ENCODE measurements at regions not wholly inside any gene's neighbourhood (a gene's known extent, or its start where the extent isn't known, plus 50 kb on each side); places are given as distances from the start of the nearest gene placed in this dataset.

GRCh38 chr7:68424658-68425297 is 1173.5 kb upstream of the AUTS2 start (continued):
- TF ChIP-seq ZNF462 (CRISPR knock-in tag; IDR thresholded peaks at IDR 0.05) (no peak), ZNF114 (CRISPR knock-in tag; IDR thresholded peaks at IDR 0.05) (no peak), CREB1 (CRISPR knock-in tag; IDR thresholded peaks at IDR 0.05; ENCODE audit: low read depth) (no peak)

GRCh38 chr7:68425377-68425776 is 1172.9 kb upstream of the AUTS2 start:
- no peaks in the 10 kb centered on the region for H3F3A ChIP-seq (replicated peaks; ENCODE audit: low read depth)
- no peaks in the 10 kb centered on the region for H3K4me1 Mint-ChIP-seq
- no peaks in the 10 kb centered on the region for H4K20me1 ChIP-seq (replicated peaks; ENCODE audit: insufficient read depth)
- H3K36me3 ChIP-seq (ENCODE audit: insufficient read depth), result no peaks in the 10 kb centered on the region
- ATAC-seq (no peak), DNase-seq (ENCODE audit: low spot score) (no peak)
- H3K4me3 Mint-ChIP-seq, result no peak overlapping the region
- no peak overlapping the region for H3K4me3 ChIP-seq
- H3K9me3 Mint-ChIP-seq, result peaks cover 99% of the 10 kb centered on the region
- no peak overlapping the region for H3K4me2 ChIP-seq
- H3K4me1 ChIP-seq (ENCODE audit: insufficient read depth), result no peaks in the 10 kb centered on the region; the same call in 1 of the 2 replicates
- no peak overlapping the region for H3K27ac Mint-ChIP-seq
- peaks cover 66% of the 10 kb centered on the region for H3K36me3 Mint-ChIP-seq (ENCODE audit: low read depth)
- no peak overlapping the region for H3K27ac ChIP-seq (ENCODE audit: low read depth)
- peaks cover 7% of the 10 kb centered on the region for H3K27me3 Mint-ChIP-seq (ENCODE audit: insufficient read depth, low read depth, poor library complexity)
- no peak for TF ChIP-seq EZH2phosphoT487 (IDR thresholded peaks at IDR 0.05; ENCODE audit: unreplicated experiment)
- no peak for TF ChIP-seq CTCF (conservative IDR thresholded peaks at IDR 0.05; ENCODE audit: low read depth in 2 of 2)
- TF ChIP-seq REST (IDR thresholded peaks at IDR 0.05; ENCODE audit: unreplicated experiment), result no peak
- no peak for TF ChIP-seq EZH2 (IDR thresholded peaks at IDR 0.05; ENCODE audit: low read depth, unreplicated experiment)
- no peak for TF ChIP-seq ZNF114 (CRISPR knock-in tag; IDR thresholded peaks at IDR 0.05)
- TF ChIP-seq STAT1 (IDR thresholded peaks at IDR 0.05; ENCODE audit: unreplicated experiment), result no peak
- TF ChIP-seq ZNF331 (CRISPR knock-in tag; IDR thresholded peaks at IDR 0.05; ENCODE audit: low read depth), result no peak
- H3K9me2 ChIP-seq (ENCODE audit: insufficient read depth), result no peaks in the 10 kb centered on the region
- H3K79me2 ChIP-seq (replicated peaks; ENCODE audit: insufficient read depth), result no peaks in the 10 kb centered on the region
- no peaks in the 10 kb centered on the region for H3K27me3 ChIP-seq (ENCODE audit: insufficient read depth)
- H2AFZ ChIP-seq, result no peak overlapping the region
